Skin epidermis (tissue), 12 donors: ENCODE measurements at regions not wholly inside any gene's neighbourhood (a gene's known extent, or its start where the extent isn't known, plus 50 kb on each side); places are given as distances from the start of the nearest gene placed in this dataset.
"Not testable (repeated sequence)": the region's sequence is repeated elsewhere in the genome, so short reads cannot be mapped to it uniquely, and the experiment has no call there.

Source experiments
- H3K27ac ChIP-seq, 21 experiments: fragments of 200-600 bp; sonication (generic) in 11 of 21; one replicate each; pipeline ENCODE4 v1.5.0; 2020; ENCODE audit warnings: mild to moderate bottlenecking in 3 of 21, inconsistent platforms in 2 of 21, moderate library complexity in 2 of 21
- H3K4me3 ChIP-seq, 7 experiments: fragments of 200-600 bp; sonication (generic) in 2 of 7; one replicate each; pipeline ENCODE4 v1.5.0; 2020; ENCODE audit warnings: inconsistent platforms in 2 of 7, mild to moderate bottlenecking in 2 of 7, moderate library complexity in 1 of 7

DNA sequence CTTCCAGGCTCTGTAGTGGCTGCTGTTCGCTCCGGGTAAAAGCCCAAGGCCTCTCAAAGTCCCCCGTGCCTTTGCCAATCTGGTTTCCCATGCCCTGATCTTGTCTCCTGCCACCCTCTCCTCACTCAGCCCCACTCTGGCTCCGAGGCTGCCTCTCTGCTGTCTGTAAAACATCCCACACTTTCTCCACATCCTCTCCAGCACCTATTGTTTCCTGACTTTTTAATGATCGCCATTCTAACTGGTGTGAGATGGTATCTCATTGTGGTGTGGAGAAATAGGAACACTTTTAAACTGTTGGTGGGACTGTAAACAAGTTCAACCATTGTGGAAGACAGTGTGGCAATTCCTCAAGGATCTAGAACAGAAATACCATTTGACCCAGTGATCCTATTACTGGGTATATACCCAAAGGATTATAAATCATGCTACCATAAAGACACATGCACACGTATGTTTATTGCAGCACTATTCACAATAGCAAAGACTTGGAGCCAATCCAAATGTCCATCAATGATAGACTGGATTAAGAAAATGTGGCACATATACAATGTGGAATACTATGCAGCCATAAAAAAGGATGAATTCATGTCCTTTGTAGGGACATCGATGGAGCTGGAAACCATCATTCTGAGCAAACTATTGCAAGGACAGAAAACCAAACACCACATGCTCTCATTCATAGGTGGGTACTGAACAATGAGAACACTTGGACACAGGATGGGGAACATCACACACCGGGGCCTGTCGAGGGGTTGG lies 112.9 kb downstream of the VEGFA start:
- not testable (repeated sequence) for H3K27ac ChIP-seq

DNA sequence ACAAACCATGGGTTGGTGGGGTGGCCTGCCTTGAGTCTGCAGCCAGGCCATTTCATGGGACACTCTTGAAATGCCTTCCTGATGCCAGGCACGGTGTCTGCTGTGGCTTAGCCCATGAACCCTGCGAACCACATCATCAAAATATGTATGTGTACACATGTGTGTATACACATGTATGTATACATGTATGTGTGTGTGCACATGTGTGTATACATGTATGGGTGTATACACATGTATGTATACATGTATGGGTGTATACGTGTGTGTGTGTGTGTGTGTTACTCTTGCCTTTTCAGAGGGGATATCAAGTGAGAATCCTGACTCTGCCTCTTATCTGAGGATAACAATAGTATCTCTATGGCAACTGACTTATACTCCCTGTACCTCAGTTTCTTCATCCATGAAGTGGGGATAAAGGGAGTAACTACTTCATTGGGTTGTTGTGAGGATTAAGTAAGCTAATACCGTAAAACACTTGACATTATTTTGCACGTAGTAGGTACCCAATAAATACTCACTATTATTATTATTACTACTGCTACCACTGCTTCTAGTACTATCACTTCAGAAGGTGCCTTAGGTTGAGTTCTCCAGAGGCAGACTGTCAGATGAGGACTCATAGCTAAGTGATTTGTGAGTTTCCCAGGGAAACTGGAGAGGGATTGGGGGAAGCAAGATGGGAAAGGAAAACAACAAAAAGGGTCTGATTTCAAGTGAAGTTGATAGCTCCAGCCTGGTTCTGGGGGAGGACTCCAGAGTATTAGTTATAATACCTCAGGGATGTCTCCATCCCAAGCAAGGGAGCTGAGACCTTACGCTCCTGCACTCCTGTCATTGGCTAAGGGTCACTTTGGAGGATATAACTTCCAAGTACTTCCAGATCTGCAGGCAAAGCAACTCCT lies 110.5 kb downstream of the VEGFA start:
- no peak overlapping the region for H3K27ac ChIP-seq
- no peak overlapping the region for H3K4me3 ChIP-seq

More for the DNA sequence above, 112.9 kb downstream of the VEGFA start:
- not testable (repeated sequence) for H3K4me3 ChIP-seq

DNA sequence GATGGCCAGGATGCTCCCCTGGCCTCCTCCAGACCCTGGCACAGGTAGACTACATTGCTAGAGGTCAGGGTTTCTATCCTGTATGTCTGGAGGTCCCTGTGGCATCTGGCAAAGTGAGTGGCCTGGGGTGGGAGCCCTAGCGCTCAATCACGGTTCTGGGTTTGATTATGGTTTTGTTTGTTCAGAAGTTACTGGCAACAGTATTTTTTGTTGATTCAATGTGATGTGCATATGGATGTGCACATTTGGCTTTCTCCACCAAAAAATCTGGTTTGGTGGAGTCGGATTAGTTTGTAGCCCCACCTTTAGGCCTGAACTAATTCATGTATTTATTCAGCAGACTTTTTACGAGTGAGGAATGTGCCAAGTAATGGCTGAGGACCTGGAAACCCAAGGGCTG lies 109.7 kb downstream of the VEGFA start:
- Histone ChIP-seq H3K27ac (no peak overlapping the region), H3K4me3 (no peak overlapping the region)

DNA sequence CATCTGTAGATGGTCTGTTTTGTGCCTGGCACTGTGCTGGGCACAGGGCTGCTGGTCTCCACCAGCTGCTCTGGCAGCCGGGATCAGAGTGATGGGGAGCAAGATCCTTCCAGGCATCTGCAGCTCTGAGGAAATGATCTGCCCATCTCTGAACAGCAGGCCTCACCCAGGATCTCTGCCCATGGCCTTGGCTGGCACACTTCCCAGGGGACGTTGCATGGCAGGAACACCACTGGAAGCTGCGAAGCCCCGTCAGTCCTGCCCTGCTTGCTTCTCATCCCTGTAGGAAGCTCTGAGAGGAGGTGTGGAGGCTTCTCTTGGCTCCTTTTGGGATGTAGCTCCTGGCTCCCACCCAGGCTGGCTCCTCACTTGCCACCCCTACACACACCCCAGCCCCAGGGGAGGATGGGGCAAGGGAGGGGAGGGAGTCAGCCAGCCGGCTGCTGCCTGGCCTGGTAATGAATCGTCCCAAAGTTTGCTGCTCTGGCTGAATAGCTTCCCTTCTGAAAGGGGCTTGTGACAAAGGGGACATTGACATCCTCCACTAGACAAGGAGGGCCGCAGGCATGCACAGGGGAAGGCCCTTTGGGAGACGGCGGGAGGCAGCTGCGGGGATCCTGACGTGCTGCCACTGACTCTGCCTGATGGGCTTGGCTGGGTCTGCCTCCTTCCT lies 108.9 kb downstream of the VEGFA start:
- Histone ChIP-seq H3K4me3 (no peak overlapping the region), H3K27ac (peak overlapping the region in 1 of 21 experiments; percentile 14)

DNA sequence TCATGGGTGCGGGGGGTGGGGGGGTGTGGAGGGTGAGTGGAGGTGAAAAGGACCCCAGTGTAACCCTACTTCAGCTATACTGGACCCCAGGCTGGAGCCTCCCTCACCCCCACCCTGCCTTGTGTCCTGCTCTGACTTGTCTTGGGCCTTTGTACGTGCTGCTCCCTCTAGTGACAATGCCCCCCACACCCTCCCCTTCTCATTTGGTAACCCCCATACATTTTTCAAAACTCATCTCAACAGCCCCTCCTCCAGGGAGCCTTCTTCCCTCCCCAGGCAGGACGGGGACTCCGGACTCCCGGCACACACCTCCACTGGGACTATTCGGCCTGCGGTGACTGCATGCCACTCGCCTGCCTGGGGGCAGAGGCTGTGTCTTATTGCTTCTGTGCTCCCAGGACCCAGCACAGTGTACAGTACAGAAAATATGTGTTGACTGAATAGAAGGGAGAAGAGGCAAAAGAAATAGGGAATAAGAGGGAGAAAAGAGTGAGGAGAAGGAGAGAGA lies 108.2 kb downstream of the VEGFA start:
- Histone ChIP-seq H3K27ac (no peak overlapping the region), H3K4me3 (no peak overlapping the region)

DNA sequence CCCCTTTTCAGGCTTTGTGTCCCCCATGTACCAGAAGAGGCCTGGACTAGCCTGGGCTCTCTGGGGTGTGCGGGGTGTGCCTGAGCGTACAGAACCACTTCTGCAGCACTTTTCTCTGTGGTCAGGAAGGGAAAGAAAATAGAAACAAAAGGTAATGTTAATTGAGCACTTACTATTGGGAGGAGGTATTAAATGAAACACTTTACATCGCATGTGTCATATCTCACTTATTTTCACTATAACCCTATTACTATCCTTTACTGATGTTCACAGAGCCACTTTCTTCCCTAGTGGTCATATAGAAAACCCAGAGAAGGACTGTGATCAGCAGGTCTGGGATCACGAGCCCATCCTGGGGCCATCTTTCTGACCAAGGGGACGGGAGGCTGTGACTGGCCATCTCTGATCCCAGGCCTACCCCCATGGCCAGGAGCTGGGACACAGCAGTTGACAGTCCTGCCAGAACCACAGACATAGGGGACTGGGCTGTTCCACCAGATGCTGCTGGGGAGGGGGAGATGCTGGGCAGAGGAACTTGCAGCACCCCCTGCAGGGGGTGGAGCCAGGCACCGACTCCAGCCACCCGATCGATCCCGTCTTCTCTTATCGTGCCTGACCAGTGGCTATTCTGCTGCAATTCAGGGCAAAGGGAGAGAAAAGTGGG lies 107.6 kb downstream of the VEGFA start:
- H3K4me3 ChIP-seq, result no peak overlapping the region

DNA sequence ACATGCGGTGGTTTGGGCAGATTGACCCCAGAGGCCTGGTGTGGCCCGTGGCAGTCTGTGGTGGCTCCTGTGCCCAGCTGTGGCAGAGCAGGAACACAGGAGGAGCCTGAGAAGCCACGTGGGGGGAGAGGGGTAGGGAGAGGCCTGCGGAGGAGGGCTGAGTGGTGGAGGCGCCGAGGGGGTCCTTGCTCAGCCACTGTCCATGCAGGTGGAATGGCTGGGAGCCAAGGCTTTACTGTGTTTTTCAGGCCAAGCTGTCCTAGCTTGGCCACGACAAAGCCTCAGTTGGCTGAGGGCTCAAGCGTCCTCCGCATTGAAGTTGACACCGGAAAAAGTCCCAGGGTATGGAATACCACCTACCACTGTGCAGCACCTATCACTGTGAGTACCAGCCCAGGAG lies 107.0 kb downstream of the VEGFA start:
- H3K27ac ChIP-seq, result no peak overlapping the region
- no peak overlapping the region for H3K4me3 ChIP-seq

More for the DNA sequence above, 107.6 kb downstream of the VEGFA start:
- H3K27ac ChIP-seq, result no peak overlapping the region

DNA sequence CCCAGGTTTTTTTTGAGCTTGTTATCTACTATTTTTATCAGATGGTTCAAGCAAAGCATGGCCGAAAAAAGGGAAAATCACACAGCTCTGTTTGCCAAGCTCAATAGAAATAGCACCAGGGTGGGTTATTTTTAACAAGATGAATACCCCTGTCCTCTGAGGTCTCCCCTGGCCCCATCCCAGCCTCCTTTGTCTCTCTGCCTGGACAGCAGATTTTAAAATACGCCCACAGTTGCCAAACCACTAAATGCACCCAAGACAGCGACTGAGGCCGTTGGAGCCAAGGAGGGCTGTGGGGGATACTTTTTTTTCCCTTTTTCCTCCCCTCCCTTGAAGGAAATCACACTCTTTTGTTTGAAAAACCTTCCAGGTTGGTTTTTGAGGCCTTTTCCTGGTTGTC lies 106.6 kb downstream of the VEGFA start:
- Histone ChIP-seq H3K4me3 (no peak overlapping the region), H3K27ac (no peak overlapping the region)

DNA sequence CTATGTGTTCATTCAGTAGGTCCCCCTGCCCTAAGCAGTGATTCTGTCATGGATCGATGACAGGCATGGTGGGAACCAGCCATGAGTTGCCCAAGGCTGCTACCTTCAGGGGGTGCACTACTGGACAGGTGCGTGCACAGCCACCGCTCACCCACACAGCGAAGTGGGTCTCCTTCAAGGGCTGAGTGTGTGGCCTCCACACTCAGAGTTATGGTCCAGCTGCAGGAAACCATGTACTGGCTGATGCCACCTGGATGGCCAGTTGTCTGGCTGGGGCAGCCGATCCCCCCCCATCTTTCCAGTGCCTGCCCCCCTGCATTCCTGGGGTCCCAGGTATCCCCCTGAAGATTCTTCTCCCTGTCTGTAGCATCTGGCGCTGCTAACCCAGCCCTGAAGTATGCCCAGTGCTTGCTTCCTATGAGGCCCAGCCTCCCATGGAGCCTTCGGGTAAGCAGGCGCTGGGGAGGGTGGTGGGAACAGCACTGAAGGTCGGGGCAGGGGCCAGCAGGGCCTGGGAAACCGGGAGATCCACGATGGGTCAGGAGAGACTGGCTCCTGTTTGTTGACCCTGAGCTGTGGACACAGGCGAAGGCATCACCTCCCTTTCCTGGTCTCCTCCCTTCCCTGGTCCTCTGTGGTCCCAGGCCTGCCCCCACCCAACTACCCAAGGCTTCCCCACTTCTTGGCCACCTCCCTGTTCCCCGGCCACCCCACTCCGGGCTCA lies 106.0 kb downstream of the VEGFA start:
- no peak overlapping the region for H3K4me3 ChIP-seq
- no peak overlapping the region for H3K27ac ChIP-seq

DNA sequence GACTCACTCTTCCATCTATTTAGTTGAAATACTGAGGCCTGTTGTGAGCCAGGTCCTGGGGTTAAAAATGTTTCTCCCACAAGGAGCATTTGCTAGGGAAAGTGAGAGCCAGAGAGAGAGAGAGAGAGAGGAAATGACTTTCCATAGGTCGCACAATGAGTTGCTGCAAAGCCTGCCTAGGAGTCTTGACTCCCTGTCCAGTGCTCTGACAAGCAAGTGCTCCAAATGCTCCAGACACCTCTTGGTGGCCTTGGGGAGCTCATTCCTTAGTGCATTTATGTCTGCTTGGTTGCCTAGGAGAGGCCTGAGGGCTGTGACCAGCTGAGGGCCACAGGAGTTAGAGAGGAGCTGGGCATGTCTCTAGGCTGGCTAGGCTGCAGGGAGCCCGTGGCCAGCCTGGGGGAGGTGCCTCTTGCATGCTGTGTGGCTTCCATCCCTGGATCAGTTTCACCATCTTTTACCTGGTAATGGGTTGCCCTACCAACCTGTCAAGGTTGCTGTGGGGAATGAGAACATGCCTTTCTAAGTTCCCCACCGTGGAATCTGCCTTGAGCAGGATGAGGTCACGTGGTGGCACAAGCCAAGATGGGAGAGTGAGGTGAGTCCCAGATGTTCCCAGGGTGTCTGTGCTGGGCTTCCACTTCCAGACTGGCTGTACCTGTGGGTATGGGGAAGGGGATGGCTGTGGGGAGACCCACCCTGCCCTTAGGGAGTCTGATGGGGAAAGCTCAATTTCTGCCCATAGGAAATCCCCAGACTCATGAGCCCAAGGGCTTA lies 105.0 kb downstream of the VEGFA start:
- no peak overlapping the region for H3K27ac ChIP-seq
- H3K4me3 ChIP-seq, result no peak overlapping the region

DNA sequence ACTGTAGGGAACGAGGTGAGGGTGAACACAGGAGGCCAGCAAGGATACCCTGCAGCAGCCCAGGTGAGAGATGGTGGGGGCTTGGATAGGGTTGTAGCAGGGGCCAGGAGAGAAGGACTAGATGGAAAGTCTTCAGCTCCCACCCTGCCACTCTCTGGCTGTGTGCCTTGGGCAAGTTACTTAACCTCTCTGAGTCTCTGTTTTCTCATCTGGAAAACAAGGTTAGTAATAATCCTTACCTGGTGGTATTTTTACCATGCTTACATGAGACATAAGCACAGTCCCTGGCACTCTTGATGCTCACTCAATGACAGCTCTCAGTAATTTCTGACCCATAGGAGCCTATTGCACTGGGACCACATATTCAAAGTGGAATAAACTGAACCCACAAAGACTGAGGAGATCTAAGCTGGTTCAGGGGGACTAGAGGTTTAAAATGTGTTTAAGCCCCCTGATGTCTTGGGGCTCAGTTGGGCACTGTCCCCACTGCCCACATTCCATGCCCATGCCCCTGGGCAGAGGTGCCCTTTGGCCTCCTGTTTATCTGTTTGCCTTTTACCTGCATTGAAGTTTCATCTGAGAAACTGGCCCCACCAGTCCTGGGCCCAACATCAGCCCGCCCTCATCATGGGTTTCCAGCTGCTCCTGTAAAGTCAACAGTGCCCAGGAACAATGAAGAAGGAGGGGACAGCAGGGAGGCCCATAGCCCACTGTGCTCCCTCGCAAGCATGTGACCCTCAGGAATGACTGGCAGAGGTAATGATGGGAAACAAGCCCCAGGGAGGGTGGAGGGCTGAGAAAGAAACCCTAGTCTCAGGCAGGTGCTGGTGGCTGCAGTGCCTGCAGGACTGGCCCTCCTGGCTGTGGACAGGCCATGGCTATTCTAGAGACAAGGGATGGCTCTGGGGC lies 104.0 kb downstream of the VEGFA start:
- Histone ChIP-seq H3K4me3 (no peak overlapping the region), H3K27ac (no peak overlapping the region)

DNA sequence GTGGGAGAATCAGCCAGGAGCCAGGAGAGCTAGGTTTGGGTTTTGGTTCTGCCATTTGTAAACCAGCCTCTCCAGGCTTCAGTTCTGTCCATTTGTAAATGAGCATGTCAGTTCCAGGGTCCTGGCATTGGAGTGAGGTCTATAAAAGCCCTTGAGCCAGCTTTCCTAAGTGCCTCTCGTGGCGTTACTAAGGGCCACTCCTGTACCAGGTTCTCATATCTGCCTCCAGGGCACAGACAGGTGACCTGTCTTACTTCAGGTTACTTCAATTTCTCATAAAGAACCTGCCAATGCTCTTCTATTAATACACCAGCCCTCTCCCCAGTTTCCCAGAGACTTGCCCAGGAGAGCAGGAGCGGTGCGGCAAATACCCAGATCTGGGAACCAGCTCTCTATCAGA lies 101.9 kb downstream of the VEGFA start:
- H3K4me3 ChIP-seq, result no peak overlapping the region
- no peak overlapping the region for H3K27ac ChIP-seq

DNA sequence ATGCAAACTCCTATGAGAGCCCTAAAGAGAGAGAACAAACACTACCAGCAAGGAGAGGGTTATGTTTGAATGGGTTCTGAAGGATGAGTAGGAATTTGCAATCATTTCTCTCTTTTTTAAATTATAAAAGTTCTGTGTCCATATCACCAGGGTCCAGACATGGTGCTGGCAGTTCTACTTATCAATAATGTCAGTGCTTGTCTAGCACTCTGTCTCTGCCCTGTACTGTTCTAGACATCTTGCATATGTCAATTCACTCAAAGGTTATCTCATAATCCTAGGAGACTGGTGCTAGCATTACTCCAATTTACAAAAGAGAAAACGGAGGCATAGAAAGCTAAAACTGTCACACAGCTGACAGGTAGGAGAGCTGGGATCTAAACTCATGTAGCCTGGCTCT lies 101.3 kb downstream of the VEGFA start:
- no peak overlapping the region for H3K27ac ChIP-seq
- H3K4me3 ChIP-seq, result no peak overlapping the region

DNA sequence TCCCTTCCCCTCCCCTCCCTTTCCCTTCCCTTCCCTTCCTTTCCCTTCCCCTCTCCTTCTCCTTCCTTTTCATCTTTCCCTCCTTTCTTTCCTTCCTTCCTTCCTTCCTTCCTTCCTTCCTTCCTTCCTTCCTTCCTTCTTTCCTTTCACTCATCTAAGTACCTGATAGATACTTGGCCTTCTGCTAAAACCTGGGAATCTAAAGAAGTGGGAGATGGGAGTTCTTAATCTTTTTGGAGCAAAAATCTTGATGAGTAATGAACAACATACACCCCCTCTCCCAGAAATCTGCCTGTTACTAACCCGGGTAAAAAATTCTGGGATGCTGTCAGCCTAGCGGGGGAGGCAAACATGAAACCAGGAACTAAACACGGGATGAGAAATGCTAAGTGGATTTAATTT lies 100.7 kb downstream of the VEGFA start:
- no peak overlapping the region for H3K4me3 ChIP-seq
- H3K27ac ChIP-seq, result no peak overlapping the region

DNA sequence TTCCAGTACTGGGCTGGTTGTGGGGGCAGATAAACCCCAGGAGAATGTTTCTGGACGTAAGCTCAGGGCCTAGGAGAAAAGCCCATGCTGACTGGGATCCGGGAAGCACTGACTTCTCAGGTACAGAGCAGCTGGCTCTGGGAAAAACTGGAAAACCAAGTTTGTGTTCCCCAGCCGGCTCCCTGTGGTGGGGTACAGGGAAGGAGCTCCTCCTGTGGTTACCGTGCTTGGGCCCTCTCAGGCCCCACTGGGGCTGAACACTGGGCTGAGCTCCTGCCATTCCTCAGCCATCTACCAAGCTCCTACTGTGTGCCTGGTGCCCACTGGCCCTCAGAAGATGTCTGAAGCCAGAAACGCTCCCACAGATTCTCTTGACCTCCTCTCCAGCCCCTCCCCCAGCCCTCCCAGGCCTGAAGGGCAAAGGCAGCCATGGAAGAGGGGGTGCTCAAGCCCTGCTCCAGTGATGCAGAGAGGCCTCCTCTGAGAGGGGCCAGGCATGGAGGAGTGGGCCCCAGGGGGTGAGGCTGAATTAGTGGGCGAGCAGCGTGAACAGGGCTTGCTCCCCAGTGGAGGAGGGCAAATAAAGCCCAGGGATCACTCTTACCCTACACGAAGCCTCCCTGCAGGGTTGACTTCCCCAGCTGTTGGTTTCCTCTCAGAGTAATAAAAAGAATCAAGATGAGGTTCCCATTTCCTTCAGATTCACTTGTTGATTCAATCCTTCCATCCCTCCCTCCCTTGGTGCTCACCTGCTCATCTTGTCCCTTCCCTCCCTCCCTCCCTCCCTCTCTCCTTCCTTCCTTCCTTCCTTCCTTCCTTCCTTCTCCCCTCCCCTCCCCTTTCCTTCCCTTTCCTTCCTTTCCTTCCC lies 100.0 kb downstream of the VEGFA start:
- no peak overlapping the region for H3K27ac ChIP-seq

DNA sequence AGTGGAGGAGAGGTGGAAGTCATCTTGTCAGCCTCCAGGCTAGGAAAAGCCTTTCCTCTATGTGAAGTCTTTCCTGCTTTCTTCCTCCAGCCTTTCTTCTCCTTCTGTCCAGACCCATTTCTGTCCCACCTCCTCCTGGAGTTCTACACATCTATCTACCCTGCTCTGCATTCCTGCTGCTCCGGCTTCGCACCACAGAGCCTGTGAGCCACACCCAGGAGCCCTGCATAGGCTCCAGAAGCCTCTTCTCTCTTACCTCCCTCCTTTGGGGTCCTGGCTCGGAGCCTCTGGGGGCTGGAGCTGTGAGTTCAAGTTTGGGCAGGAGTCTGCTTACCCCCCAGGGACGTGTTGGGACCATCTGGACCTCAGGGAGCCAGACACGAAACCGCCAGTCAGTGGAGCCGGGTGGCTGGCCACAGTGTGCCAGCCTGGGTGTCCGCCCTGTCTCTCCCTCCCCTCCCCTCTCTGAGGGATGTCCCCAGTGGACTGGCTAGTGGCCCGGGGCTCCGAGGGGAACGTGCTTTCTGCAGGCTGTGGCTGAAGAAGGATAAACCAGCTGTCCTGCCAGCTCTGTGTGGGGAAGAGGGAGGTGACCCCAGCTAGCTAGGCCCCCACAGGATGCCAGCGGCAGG lies 99.2 kb downstream of the VEGFA start:
- Histone ChIP-seq H3K4me3 (no peak overlapping the region), H3K27ac (no peak overlapping the region)

More for the DNA sequence above, 100.0 kb downstream of the VEGFA start:
- H3K4me3 ChIP-seq, result no peak overlapping the region
